Ovary (tissue), 3 donors: ENCODE measurements at regions not wholly inside any gene's neighbourhood (a gene's known extent, or its start where the extent isn't known, plus 50 kb on each side); places are given as distances from the start of the nearest gene placed in this dataset.

Experiments used
- CTCF ChIP-seq, 3 donors: fragments of 450-650 bp in 2 of 3; fragments of 200-600 bp in 1 of 3; IDR thresholded peaks; one replicate each; pipeline versions ENCODE4 v1.5.1 to v1.8.0; 2016 to 2022; ENCODE audit warnings: antibody characterized with exemption in 3 of 3, mild to moderate bottlenecking in 1 of 3
- EP300 ChIP-seq: sonication (generic); formaldehyde crosslinking; IDR thresholded peaks from one replicate; pipeline ENCODE4 v1.6.1; 2017; ENCODE audit warnings: antibody characterized with exemption
- POLR2A ChIP-seq: fragments of 450-650 bp; IDR thresholded peaks from one replicate; pipeline ENCODE4 v1.6.1; 2017; ENCODE audit warnings: antibody characterized with exemption, mild to moderate bottlenecking, moderate library complexity
- donor health status: DM: no; HTN: no; CAD: no.

GRCh38 chr5:52684051-52684450, 103.7 kb upstream of the ITGA1 start:
- TF ChIP-seq POLR2A (no peak), CTCF (IDR thresholded peaks at IDR 0.05) (no peak), EP300 (no peak)
